GM12872 (cell line): ENCODE measurements at regions not wholly inside any gene's neighbourhood (a gene's known extent, or its start where the extent isn't known, plus 50 kb on each side); places are given as distances from the start of the nearest gene placed in this dataset.

ENCODE experiments used
- TF ChIP-seq, protein P1 (sequence below): IDR thresholded peaks from 3 replicates; pipeline ENCODE4 v1.5.1; 2011; ENCODE audit warnings: low read depth, mild to moderate bottlenecking, low read length, moderate library complexity; ENCODE audit not compliant: insufficient read depth

DNA sequence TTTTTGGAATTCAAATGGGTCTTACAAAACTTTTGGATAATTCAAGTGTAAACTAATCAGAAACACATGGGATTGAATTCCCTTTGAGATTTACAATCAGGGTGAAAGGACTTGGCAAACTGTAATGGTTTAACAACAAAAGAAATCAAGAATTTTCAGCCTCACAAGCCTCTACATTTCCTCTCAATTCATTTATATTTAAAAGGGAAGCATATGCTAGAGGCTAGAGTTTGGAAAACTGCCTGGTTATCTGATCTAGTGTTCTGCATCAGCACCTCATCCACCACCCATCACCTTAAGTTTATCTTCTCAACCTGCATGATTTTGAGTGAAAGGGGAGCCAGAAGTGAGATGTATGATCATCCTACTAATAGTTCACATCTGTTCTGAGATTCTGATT lies 120.7 kb downstream of the TES start:
- TF ChIP-seq, protein P1, sequence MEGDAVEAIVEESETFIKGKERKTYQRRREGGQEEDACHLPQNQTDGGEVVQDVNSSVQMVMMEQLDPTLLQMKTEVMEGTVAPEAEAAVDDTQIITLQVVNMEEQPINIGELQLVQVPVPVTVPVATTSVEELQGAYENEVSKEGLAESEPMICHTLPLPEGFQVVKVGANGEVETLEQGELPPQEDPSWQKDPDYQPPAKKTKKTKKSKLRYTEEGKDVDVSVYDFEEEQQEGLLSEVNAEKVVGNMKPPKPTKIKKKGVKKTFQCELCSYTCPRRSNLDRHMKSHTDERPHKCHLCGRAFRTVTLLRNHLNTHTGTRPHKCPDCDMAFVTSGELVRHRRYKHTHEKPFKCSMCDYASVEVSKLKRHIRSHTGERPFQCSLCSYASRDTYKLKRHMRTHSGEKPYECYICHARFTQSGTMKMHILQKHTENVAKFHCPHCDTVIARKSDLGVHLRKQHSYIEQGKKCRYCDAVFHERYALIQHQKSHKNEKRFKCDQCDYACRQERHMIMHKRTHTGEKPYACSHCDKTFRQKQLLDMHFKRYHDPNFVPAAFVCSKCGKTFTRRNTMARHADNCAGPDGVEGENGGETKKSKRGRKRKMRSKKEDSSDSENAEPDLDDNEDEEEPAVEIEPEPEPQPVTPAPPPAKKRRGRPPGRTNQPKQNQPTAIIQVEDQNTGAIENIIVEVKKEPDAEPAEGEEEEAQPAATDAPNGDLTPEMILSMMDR: no peak

DNA sequence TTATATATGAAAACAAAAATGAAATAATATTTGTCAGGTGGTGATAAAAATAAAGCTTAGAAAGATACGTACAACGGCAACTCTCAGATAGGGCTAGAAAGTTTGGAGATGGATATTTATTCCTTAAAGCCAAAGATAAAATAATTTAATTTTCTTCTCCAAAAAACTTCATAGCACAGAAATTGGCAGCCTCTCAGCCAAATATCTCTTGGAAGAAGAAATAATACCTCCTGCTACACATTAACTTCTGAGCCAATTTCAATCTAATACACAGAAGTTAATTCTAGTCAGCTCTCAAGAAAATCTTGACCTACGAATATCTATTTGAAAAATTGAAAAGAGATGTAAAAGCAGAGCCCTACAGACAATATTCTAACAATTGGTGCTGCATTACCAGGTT lies 122.4 kb downstream of the TES start:
- TF ChIP-seq, protein P1: no peak

DNA sequence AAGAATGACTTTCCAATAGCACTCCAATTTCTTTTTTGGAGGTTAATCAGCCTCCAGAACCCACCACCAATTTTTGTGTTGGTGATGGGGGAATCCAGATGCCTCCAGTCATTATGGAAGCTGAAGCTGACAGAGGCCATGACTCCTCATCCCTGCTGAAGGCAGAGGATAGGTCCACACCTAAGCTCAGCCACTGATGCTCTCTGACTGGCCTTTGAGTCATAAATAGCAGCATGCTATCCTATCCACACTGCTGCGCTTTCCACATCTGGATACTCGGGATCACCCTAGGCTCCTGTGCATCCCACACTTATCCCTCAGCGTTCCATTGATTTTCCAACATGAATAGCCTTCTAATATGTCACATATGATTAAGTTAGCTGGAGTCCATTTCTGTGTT lies 124.2 kb downstream of the TES start:
- TF ChIP-seq, protein P1: no peak

DNA sequence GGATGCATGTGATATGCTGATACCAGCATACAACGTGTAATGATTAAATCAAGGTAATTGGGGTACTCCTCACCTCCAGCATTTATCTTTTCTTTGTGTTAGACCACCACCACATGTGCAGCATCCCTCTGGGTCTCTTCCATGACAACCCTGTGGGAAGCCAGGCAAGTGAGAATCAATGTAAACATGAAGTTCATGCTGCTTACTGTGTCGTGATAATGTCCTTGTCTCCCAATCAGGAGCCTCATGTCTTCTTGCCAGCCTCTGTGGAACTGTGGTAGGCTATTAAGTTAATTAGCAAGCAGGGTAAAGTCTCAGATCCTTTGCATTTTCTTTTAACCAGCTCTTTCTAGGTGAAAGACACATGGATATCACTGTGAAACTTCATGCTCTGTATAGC lies 126.7 kb downstream of the TES start:
- TF ChIP-seq, protein P1: no peak

DNA sequence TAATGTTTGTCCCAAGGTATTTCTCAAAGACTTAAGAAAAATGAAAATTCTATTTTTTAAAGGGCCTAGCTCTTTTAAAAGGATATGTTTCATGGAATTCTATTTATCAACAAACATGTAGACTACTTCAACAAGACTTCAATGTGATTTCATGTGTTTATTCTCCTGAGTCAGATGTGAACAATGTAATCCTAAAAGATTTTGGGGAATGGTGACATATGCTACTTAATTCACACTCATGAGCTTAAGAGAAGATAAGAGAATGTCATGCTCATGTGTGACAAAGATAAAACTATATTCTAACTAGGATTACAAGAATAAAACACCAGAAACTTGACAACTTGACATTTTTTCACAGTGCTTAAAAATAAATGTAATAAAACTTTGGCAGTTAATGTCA lies 127.5 kb downstream of the TES start:
- TF ChIP-seq, protein P1: no peak

DNA sequence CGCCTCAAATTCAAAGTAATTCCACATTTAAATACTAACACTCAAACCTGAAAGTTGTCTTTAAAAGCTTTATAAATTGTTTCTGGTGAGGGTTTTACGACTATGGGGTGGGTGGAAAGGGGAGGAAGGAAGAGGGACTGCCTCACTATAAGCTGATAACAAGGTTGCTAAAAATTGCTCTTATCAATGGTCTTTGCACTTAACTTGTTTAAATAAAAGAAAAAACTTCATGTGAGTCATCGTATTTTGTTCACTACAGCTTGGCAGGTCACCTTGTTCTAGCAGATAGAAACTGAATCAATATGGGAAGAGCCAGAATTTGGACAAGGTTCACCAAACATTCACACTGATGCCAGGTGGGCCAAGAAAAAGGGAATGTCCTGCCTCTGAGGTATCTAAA lies 129.2 kb downstream of the TES start:
- TF ChIP-seq, protein P1: no peak

DNA sequence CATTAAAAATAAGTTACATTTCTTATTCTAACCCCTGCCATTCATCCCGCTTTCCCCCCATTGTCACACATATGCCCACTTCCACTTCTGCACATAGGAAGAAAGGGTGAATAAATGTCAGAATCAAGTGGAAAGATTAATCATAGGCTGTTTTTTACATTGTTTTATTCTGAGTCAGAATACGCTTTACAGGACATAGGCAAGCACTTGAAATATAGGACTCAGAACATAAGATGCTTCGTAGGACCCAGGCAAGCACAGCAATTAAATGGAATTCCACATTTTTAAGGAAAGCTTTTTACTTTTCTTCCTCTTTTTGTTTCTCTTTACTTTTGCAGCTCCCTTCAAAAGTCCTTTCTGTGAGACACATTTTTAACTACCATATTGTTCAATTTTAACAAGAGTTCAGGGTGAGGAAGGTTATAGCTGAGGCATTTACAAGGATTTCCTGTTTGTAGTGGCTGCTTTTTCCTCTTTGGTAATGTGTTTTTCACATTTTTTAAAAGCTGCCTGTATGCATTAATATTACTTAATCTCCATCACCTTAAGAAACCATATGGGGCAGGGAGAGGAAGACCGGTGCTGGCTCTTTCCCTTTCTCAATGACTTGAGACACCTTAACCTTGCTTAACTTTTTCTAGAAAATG lies 130.0 kb downstream of the TES start:
- TF ChIP-seq, protein P1: no peak
